ENCODE measurements at regions not wholly inside any gene's neighbourhood (a gene's known extent, or its start where the extent isn't known, plus 50 kb on each side); places are given as distances from the start of the nearest gene placed in this dataset.

DNA sequence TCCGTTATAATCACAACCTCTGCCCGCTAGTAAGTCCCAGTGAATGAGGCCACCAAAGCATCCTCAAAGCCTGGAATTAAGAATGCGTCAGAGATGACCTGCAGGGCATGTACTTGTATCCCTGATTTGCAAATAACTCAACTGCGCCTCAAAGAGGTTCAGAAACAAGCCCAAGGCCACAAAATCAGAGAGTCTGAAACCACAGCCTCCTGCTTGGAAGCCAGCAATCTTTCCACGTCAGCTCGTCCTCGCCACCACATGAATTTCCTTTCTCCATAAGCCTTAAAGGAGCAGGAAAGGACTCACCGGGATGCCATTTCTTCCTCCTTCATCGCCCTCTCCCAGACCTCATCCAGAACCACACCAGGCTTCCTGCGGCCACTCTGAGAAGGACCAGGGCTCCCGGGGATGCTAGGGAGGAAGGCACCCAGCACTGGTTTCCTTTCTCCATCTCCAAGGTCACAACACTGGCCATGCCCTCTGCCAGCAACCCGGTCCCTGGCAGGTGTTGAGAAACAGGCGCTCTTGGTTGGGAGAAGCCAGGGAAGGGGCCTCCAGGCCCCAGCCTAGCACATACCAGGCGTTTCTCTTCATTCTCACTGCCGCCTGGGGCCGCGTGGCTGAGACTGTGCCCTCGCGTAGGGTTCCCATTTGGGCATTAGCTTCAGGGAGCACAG is 191.2 kb upstream of the DIO3 start:
- H3K9me3 ChIP-seq (replicated peaks; ENCODE audit: control insufficient read depth, insufficient read depth, low read length): no peaks in the 10 kb centered on the region
- H3K9me1 ChIP-seq (replicated peaks; ENCODE audit: control insufficient read depth, extremely low read depth, insufficient read depth, low read length): no peaks in the 10 kb centered on the region
- no peaks in the 10 kb centered on the region for H3K36me3 ChIP-seq (ENCODE audit: control insufficient read depth in 2 of 2, extremely low read depth in 1 of 2, insufficient read depth in 2 of 2, low read length in 2 of 2)
- H4K20me1 ChIP-seq (replicated peaks; ENCODE audit: control insufficient read depth, extremely low read depth, insufficient read depth, low read length): no peaks in the 10 kb centered on the region
- H3K4me3 ChIP-seq (replicated peaks in 1 of 3; ENCODE audit: insufficient read depth in 1 of 3, low read depth in 1 of 3, low read length in 3 of 3): no peak overlapping the region
- no peak overlapping the region for H3K27ac ChIP-seq (ENCODE audit: insufficient read depth, low read depth, low read length)
- no peaks in the 10 kb centered on the region for H3K79me2 ChIP-seq (ENCODE audit: control insufficient read depth, insufficient read depth, low read length)
- H3K9ac ChIP-seq (replicated peaks; ENCODE audit: extremely low read depth, insufficient read depth, low read length): no peak overlapping the region
- no peaks in the 10 kb centered on the region for H3K27me3 ChIP-seq (ENCODE audit: control insufficient read depth in 2 of 2, insufficient read depth in 2 of 2, low read length in 2 of 2)
- FAIRE-seq (no peak), DNase-seq (ENCODE audit: low read depth, low spot score) (no peak)
- TF ChIP-seq GATA2 (IDR thresholded peaks at IDR 0.05; ENCODE audit: insufficient read depth, insufficient read length, low read depth, low read length) (no peak), MYC (IDR thresholded peaks at IDR 0.05; ENCODE audit: low read depth, low read length) (no peak), JUN (IDR thresholded peaks at IDR 0.05; ENCODE audit: borderline replicate concordance, insufficient read depth, insufficient read length, low read depth) (no peak), FOS (IDR thresholded peaks at IDR 0.05; ENCODE audit: borderline replicate concordance, insufficient read depth, low read length) (no peak), MAX (IDR thresholded peaks at IDR 0.05; ENCODE audit: insufficient read depth, insufficient read length) (no peak)
- TF ChIP-seq, protein P1, sequence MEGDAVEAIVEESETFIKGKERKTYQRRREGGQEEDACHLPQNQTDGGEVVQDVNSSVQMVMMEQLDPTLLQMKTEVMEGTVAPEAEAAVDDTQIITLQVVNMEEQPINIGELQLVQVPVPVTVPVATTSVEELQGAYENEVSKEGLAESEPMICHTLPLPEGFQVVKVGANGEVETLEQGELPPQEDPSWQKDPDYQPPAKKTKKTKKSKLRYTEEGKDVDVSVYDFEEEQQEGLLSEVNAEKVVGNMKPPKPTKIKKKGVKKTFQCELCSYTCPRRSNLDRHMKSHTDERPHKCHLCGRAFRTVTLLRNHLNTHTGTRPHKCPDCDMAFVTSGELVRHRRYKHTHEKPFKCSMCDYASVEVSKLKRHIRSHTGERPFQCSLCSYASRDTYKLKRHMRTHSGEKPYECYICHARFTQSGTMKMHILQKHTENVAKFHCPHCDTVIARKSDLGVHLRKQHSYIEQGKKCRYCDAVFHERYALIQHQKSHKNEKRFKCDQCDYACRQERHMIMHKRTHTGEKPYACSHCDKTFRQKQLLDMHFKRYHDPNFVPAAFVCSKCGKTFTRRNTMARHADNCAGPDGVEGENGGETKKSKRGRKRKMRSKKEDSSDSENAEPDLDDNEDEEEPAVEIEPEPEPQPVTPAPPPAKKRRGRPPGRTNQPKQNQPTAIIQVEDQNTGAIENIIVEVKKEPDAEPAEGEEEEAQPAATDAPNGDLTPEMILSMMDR (IDR thresholded peaks at IDR 0.05; ENCODE audit: extremely low read depth in 1 of 2, insufficient read depth in 1 of 2, low read depth in 1 of 2, low read length in 2 of 2): no peak
- H3K4me1 ChIP-seq (ENCODE audit: control insufficient read depth, extremely low read depth, insufficient read depth, low read length): no peaks in the 10 kb centered on the region
- CTCF ChIA-PET: no interaction called here
- intact Hi-C loops (cut with micrococcal nuclease): no loop called here
- dilution Hi-C loops (cut with MboI; ENCODE audit: extremely low pct_ligation_motif_present, low sequenced_read_pairs): no loop called here
- H3K4me2 ChIP-seq (ENCODE audit: insufficient read depth, low read length): no peak overlapping the region
- BruUV-seq (replicated peaks): no TSS peak
- POLR2A ChIA-PET: no interaction called here
- no peak overlapping the region for H2AFZ ChIP-seq (ENCODE audit: low read depth, low read length)

Measured in endothelial cell of umbilical vein (primary cell).